ENCODE measurements at regions not wholly inside any gene's neighbourhood (a gene's known extent, or its start where the extent isn't known, plus 50 kb on each side); places are given as distances from the start of the nearest gene placed in this dataset.

- no peak overlapping the region for H2BK20ac ChIP-seq (ENCODE audit: low read length)
- no peaks in the 10 kb centered on the region for H4K20me1 ChIP-seq (replicated peaks in 1 of 2; ENCODE audit: control insufficient read depth in 1 of 2, insufficient read depth in 2 of 2, low read length in 2 of 2)
- H3K23me2 ChIP-seq (ENCODE audit: low read depth, low read length) = no peaks in the 10 kb centered on the region
- no peak overlapping the region for H3K4me2 ChIP-seq (ENCODE audit: insufficient read depth in 1 of 2, low read depth in 2 of 2, low read length in 2 of 2)
- H3K14ac ChIP-seq (ENCODE audit: insufficient read length) = no peak overlapping the region
- DNase-seq (ENCODE audit: low read depth in 1 of 2, low spot score in 2 of 2) (no peak), FAIRE-seq (no peak)
- no peak overlapping the region for H4K5ac ChIP-seq (ENCODE audit: insufficient read length, low read depth, low read length)
- POLR2A ChIA-PET (ENCODE audit: partially characterized antibody) = interaction anchor here (1.0 kb wide), 1 partner anchor 14 kb away, joined by 3 read pairs; no protein-coding TSS in a partner anchor
- no peak overlapping the region for H2BK12ac ChIP-seq (ENCODE audit: low read depth, low read length)
- no peak overlapping the region for H4K8ac ChIP-seq (ENCODE audit: extremely low read depth, insufficient read depth, low read length)
- no peaks in the 10 kb centered on the region for H3K79me2 ChIP-seq (ENCODE audit: control insufficient read depth in 1 of 2, insufficient read depth in 2 of 2, low read length in 2 of 2)
- no peaks in the 10 kb centered on the region for H3K4me1 ChIP-seq (replicated peaks in 1 of 4; ENCODE audit: control insufficient read depth in 3 of 4, insufficient read depth in 4 of 4, low read length in 3 of 4)
- H3K79me1 ChIP-seq (ENCODE audit: low read depth, low read length) = no peaks in the 10 kb centered on the region
- H2AK5ac ChIP-seq (ENCODE audit: low read depth, low read length) = no peak overlapping the region
- WGBS, 2 experiments (ENCODE audit: extremely low coverage in 1 of 2, insufficient coverage in 1 of 2, insufficient read length in 1 of 2, insufficient replicate concordance in 2 of 2, low coverage in 1 of 2, low lambda C conversion rate in 2 of 2, missing lambda C conversion rate in 1 of 2) = 79% methylated on average over 1 of the region's 1 CpG; no CpG with 5 or more reads in 1 of the 2 experiments
- CTCF ChIA-PET (ENCODE audit: partially characterized antibody) = no interaction called here
- no peak overlapping the region for H3K18ac ChIP-seq (ENCODE audit: extremely low read depth, low read length)
- peaks cover 26 to 27% of the 10 kb centered on the region in 2 experiments for H3K9me3 ChIP-seq (ENCODE audit: insufficient read depth in 2 of 2, low read depth in 1 of 2, low read length in 1 of 2)
- H4K91ac ChIP-seq (replicated peaks; ENCODE audit: insufficient read length, low read length) = no peak overlapping the region
- H2BK5ac ChIP-seq (ENCODE audit: low read depth, low read length) = no peak overlapping the region
- TF ChIP-seq RNF2 (IDR thresholded peaks at IDR 0.05; ENCODE audit: borderline replicate concordance, low read depth, low read length, missing control alignments, poor library complexity, severe bottlenecking) (no peak), CBX5 (IDR thresholded peaks at IDR 0.05; ENCODE audit: low read depth, low read length) (no peak), KDM4A (IDR thresholded peaks at IDR 0.05; ENCODE audit: low read depth, low read length, severe bottlenecking) (no peak), PHF8 (conservative IDR thresholded peaks at IDR 0.05; ENCODE audit: low read depth, low read length) (no peak), TCF12 (IDR thresholded peaks at IDR 0.05; ENCODE audit: low read depth, low read length) (no peak), SP2 (IDR thresholded peaks at IDR 0.05; ENCODE audit: low read length) (no peak), SAP30 (IDR thresholded peaks at IDR 0.05; ENCODE audit: insufficient read depth, insufficient replicate concordance, low read length) (no peak), TAF1 (IDR thresholded peaks at IDR 0.05; ENCODE audit: low read depth, low read length) (no peak), KDM5A (IDR thresholded peaks at IDR 0.05; ENCODE audit: low read length) (no peak), BCL11A (IDR thresholded peaks at IDR 0.05; ENCODE audit: low read depth in 2 of 2, low read length in 2 of 2) (no peak), GABPA (IDR thresholded peaks at IDR 0.05; ENCODE audit: borderline replicate concordance, insufficient read depth, low read length) (no peak), SRF (IDR thresholded peaks at IDR 0.05; ENCODE audit: low read depth, low read length) (no peak), SUZ12 (IDR thresholded peaks at IDR 0.05; ENCODE audit: low read length) (no peak), SIX5 (IDR thresholded peaks at IDR 0.05; ENCODE audit: low read depth, low read length) (no peak)
- H2BK120ac ChIP-seq (replicated peaks; ENCODE audit: low read depth, low read length) = no peak overlapping the region
- no peak overlapping the region for H3K9ac ChIP-seq (replicated peaks in 1 of 4; ENCODE audit: extremely low read depth in 1 of 4, low read depth in 3 of 4, low read length in 3 of 4)
- no peaks in the 10 kb centered on the region for H3K27me3 ChIP-seq (replicated peaks in 1 of 4; ENCODE audit: control insufficient read depth in 3 of 4, extremely low read depth in 1 of 4, insufficient read depth in 3 of 4, low read length in 3 of 4)
- H2BK15ac ChIP-seq (ENCODE audit: low read length) = no peak overlapping the region
- H3K4ac ChIP-seq (replicated peaks; ENCODE audit: insufficient read length, low read depth, low read length) = no peak overlapping the region
- no peak overlapping the region for H3K27ac ChIP-seq (ENCODE audit: low read depth, low read length)
- no peak overlapping the region for H2AFZ ChIP-seq (ENCODE audit: low read length)
- H3K36me3 ChIP-seq (ENCODE audit: control insufficient read depth in 2 of 4, insufficient read depth in 4 of 4, low read length in 3 of 4) = no peaks in the 10 kb centered on the region; a peak in 1 of 8 replicates
- no peak overlapping the region for H3K23ac ChIP-seq (ENCODE audit: insufficient read length)
- no peak overlapping the region for H3K56ac ChIP-seq (replicated peaks; ENCODE audit: insufficient read length, low read depth, low read length)
- no peak overlapping the region for H3K4me3 ChIP-seq (ENCODE audit: extremely low read depth in 1 of 4, insufficient read depth in 2 of 4, low read depth in 3 of 4, low read length in 4 of 4)
Observed at GRCh38 chr11:87545858-87546257, 508.1 kb downstream of the TMEM135 start.
